ENCODE measurements at regions not wholly inside any gene's neighbourhood (a gene's known extent, or its start where the extent isn't known, plus 50 kb on each side); places are given as distances from the start of the nearest gene placed in this dataset.

- DNase-seq, result no peak
Measured at GRCh38 chr2:65831509-65831908, 399.1 kb upstream of the SPRED2 start.

- no peak for DNase-seq
Measured at GRCh38 chr2:65826567-65826966, 394.2 kb upstream of the SPRED2 start.

GRCh38 chr2:65823511-65823910, 391.1 kb upstream of the SPRED2 start:
- DNase-seq, result no peak

- no peak for DNase-seq
Measured at GRCh38 chr2:65820454-65820853, 388.1 kb upstream of the SPRED2 start.

- DNase-seq, result no peak
Measured at GRCh38 chr2:65819963-65820362, 387.6 kb upstream of the SPRED2 start.

GRCh38 chr2:65818873-65819451, 386.6 kb upstream of the SPRED2 start:
- DNase-seq, result no peak

GRCh38 chr2:65813631-65814173, 381.3 kb upstream of the SPRED2 start:
- no peak for DNase-seq

GRCh38 chr2:65812887-65813286, 380.5 kb upstream of the SPRED2 start:
- DNase-seq, result no peak

GRCh38 chr2:65807942-65808341, 375.5 kb upstream of the SPRED2 start:
- no peak for DNase-seq

GRCh38 chr2:65804777-65805176, 372.4 kb upstream of the SPRED2 start:
- DNase-seq, result no peak

GRCh38 chr2:65802298-65802942, 370.0 kb upstream of the SPRED2 start:
- DNase-seq, result no peak

- no peak for DNase-seq
Measured at GRCh38 chr2:65800998-65801397, 368.6 kb upstream of the SPRED2 start.

- no peak for DNase-seq
Measured at GRCh38 chr2:65799141-65799854, 366.9 kb upstream of the SPRED2 start.

GRCh38 chr2:65798641-65799040, 366.2 kb upstream of the SPRED2 start:
- no peak for DNase-seq

GRCh38 chr2:65794994-65795393, 362.6 kb upstream of the SPRED2 start:
- no peak for DNase-seq

GRCh38 chr2:65791404-65791975, 359.1 kb upstream of the SPRED2 start:
- DNase-seq, result no peak

- DNase-seq, result no peak
Measured at GRCh38 chr2:65790676-65790935, 358.2 kb upstream of the SPRED2 start.

GRCh38 chr2:65789923-65790675, 357.7 kb upstream of the SPRED2 start:
- DNase-seq, result no peak

- no peak for DNase-seq
Measured at GRCh38 chr2:65788556-65788955, 356.2 kb upstream of the SPRED2 start.

GRCh38 chr2:65786765-65787164, 354.4 kb upstream of the SPRED2 start:
- no peak for DNase-seq

GRCh38 chr2:65786007-65786717, 353.8 kb upstream of the SPRED2 start:
- DNase-seq, result no peak

GRCh38 chr2:65782996-65783650, 350.7 kb upstream of the SPRED2 start:
- DNase-seq, result no peak
